Upper lobe of left lung (tissue), 6 donors: ENCODE measurements at regions not wholly inside any gene's neighbourhood (a gene's known extent, or its start where the extent isn't known, plus 50 kb on each side); places are given as distances from the start of the nearest gene placed in this dataset.

ENCODE experiments used
- ATAC-seq, 2 donors: fragments of 200-7000 bp; cut with Tn5 transposase; one replicate each; pipeline ENCODE4 v1.9.1; 2022; ENCODE audit warnings: mild to moderate bottlenecking in 2 of 2, moderate library complexity in 2 of 2; ENCODE audit not compliant: low FRiP score in 2 of 2
- DNase-seq, 2 donors: peaks; one replicate each; pipeline ENCODE4 v3.0.0-alpha.2; 2019 to 2020
- H3K27ac ChIP-seq, 4 donors: fragments of 200-600 bp; sonication (generic); one replicate each; pipeline ENCODE4 v1.5.1; 2016 to 2019
- H3K27me3 ChIP-seq, 4 donors: fragments of 200-600 bp; sonication (generic); one replicate each; pipeline ENCODE4 v1.5.1; 2017 to 2019
- H3K36me3 ChIP-seq, 4 donors: fragments of 200-600 bp; sonication (generic); one replicate each; pipeline ENCODE4 v1.5.1; 2016 to 2019
- H3K4me1 ChIP-seq, 4 donors: fragments of 200-600 bp; sonication (generic); one replicate each; pipeline ENCODE4 v1.5.1; 2018 to 2019
- H3K4me3 ChIP-seq, 4 donors: fragments of 200-600 bp; sonication (generic); one replicate each; pipeline ENCODE4 v1.5.1; 2017 to 2019; ENCODE audit warnings: mild to moderate bottlenecking in 2 of 4, moderate library complexity in 1 of 4
- H3K9me3 ChIP-seq, 4 donors: fragments of 200-600 bp; sonication (generic); one replicate each; pipeline ENCODE4 v1.5.1; 2018 to 2019
- EP300 ChIP-seq, 4 donors: sonication (generic); formaldehyde crosslinking; IDR thresholded peaks; one replicate each; pipeline ENCODE4 v1.5.1; 2017; ENCODE audit warnings: antibody characterized with exemption in 4 of 4, control low read depth in 2 of 4
- POLR2A ChIP-seq, 4 donors: fragments of 450-650 bp; IDR thresholded peaks; one replicate each; pipeline ENCODE4 v1.5.1; 2016 to 2017; ENCODE audit warnings: antibody characterized with exemption in 4 of 4, mild to moderate bottlenecking in 2 of 4
- POLR2AphosphoS5 ChIP-seq, 2 donors: sonication (generic); formaldehyde crosslinking; IDR thresholded peaks; one replicate each; pipeline ENCODE4 v1.5.1; 2017; ENCODE audit warnings: antibody characterized with exemption in 2 of 2
- WGBS, 2 donors: methylation state at CpG; one replicate each; pipeline ENCODE4 v1.1.5; 2017 to 2018; 5-methylcytosine and 5-hydroxymethylcytosine counted together
- TF ChIP-seq, protein P1 (sequence below), 6 experiments: fragments of 450-650 bp in 4 of 6; fragments of 200-600 bp in 2 of 6; sonication (generic) in 2 of 6; IDR thresholded peaks; one replicate each; pipeline ENCODE4 v1.5.1; 2016 to 2019; ENCODE audit warnings: antibody characterized with exemption in 6 of 6
- donor health status: DM: no; HTN: no; CAD: no; lungs with moderate emphysema.
- donor health status: DM: no; HTN: yes; CAD: no; lungs with severe emphysema.

DNA sequence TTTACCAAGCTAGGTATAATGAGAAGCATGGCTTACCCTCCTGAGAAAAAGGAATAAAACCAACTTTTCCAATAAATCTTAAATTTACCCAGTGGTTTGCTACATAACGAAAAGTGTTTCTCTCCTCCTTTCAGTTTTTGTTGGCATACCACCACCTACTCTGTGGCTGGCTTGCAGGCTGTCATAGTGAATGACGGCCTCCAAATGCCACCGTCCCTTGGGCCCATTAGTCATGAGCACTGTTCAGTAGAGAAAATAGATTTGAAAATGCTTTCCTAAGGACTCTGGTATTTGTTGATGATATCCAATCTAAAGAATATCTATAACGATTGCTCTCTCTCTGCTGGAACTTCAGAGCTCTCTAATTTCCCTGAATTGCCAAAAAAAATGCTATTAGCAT, 488.3 kb downstream of the MAGEE1 start:
- H3K27ac ChIP-seq: no peak overlapping the region
- ATAC-seq: no peak
- no peaks in the 10 kb centered on the region for H3K9me3 ChIP-seq
- H3K27me3 ChIP-seq: no peaks in the 10 kb centered on the region
- WGBS, 2 donors: 74 to 88% methylated on average over 4 of the region's 4 CpGs
- no peaks in the 10 kb centered on the region for H3K36me3 ChIP-seq
- TF ChIP-seq, protein P1, sequence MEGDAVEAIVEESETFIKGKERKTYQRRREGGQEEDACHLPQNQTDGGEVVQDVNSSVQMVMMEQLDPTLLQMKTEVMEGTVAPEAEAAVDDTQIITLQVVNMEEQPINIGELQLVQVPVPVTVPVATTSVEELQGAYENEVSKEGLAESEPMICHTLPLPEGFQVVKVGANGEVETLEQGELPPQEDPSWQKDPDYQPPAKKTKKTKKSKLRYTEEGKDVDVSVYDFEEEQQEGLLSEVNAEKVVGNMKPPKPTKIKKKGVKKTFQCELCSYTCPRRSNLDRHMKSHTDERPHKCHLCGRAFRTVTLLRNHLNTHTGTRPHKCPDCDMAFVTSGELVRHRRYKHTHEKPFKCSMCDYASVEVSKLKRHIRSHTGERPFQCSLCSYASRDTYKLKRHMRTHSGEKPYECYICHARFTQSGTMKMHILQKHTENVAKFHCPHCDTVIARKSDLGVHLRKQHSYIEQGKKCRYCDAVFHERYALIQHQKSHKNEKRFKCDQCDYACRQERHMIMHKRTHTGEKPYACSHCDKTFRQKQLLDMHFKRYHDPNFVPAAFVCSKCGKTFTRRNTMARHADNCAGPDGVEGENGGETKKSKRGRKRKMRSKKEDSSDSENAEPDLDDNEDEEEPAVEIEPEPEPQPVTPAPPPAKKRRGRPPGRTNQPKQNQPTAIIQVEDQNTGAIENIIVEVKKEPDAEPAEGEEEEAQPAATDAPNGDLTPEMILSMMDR (IDR thresholded peaks at IDR 0.05): no peak
- no peak for TF ChIP-seq EP300 (IDR thresholded peaks at IDR 0.05)
- no peak for TF ChIP-seq POLR2A (IDR thresholded peaks at IDR 0.05)
- no peak for TF ChIP-seq POLR2AphosphoS5 (IDR thresholded peaks at IDR 0.05)
- H3K4me3 ChIP-seq: no peak overlapping the region
- no peak for DNase-seq
- no peaks in the 10 kb centered on the region for H3K4me1 ChIP-seq

DNA sequence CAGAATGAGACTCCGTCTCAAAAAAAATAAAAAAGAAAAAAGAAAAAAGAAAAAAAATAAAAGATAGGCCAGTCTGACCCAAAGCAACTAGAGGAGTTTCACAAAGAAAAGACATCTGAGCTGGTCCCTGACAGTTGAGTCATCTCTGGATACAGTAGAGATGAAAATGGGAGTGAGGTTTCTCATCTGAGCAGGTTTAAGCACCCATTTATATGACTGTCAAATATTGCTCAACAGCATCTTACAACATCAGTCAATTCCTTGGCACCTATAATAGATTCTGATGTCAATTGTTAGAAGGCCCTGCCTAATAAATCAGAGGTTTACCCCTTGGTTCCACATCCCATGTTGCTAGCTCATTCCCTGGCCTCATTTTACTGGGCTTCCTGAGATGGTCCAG, 490.5 kb downstream of the MAGEE1 start:
- Histone ChIP-seq H3K4me1 (no peaks in the 10 kb centered on the region), H3K36me3 (no peaks in the 10 kb centered on the region), H3K27ac (no peak overlapping the region), H3K4me3 (no peak overlapping the region), H3K9me3 (no peaks in the 10 kb centered on the region), H3K27me3 (no peaks in the 10 kb centered on the region)
- ATAC-seq (peak in 1 of 2 donors; percentile 60), DNase-seq (no peak)
- 100% methylated on average over 1 of the region's 1 CpG for WGBS, 2 donors
- TF ChIP-seq POLR2A (IDR thresholded peaks at IDR 0.05) (no peak), POLR2AphosphoS5 (IDR thresholded peaks at IDR 0.05) (no peak), EP300 (IDR thresholded peaks at IDR 0.05) (no peak)
- TF ChIP-seq, protein P1 (IDR thresholded peaks at IDR 0.05): no peak

DNA sequence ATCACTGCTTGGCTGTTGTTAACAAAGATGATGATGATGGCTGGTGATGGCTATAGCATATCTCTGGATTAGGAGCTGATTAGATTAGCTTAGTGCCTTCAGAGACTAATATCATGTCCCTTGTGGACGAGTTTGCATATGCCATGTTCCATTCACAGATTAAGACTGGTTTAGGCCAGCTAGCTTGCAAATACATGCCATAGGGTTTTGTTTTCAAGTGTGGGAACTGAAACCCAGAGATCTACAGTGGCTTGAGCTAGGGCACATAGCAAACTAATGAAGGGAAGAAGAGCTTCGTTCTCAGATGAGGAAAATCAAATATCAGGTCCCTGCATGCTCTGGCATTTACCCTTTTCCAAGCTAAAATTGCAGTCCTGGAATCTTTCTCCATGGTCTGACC, 492.3 kb downstream of the MAGEE1 start:
- no peak for TF ChIP-seq EP300 (IDR thresholded peaks at IDR 0.05)
- TF ChIP-seq POLR2AphosphoS5 (IDR thresholded peaks at IDR 0.05): no peak
- TF ChIP-seq, protein P1 (IDR thresholded peaks at IDR 0.05): no peak
- no peak for TF ChIP-seq POLR2A (IDR thresholded peaks at IDR 0.05)
- DNase-seq (no peak), ATAC-seq (no peak)
- no peak overlapping the region for H3K27ac ChIP-seq
- no peak overlapping the region for H3K4me3 ChIP-seq
- H3K27me3 ChIP-seq: no peaks in the 10 kb centered on the region
- no peaks in the 10 kb centered on the region for H3K9me3 ChIP-seq
- no peaks in the 10 kb centered on the region for H3K36me3 ChIP-seq
- WGBS, 2 donors: 38 to 78% methylated on average over 1 to 2 of the region's 2 CpGs
- no peaks in the 10 kb centered on the region for H3K4me1 ChIP-seq

DNA sequence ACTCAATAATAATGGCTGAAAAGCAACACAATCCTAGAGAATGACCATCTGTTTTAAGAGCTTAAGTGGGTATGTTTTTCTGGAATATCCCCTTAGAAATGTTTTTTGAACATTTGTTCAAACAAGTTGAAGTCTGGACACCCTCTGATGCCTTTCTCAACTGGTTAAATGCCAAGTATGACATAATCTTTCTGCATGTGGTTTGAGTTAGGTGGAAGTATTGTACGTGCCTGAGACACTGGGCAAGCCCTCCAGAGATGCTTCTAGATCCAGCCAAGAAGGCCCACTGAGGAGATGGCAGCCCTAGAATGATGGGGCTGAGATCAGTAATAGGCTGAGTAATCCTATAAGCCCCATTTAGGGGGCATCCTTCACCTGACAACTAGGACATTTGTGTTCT, 493.1 kb downstream of the MAGEE1 start:
- Histone ChIP-seq H3K4me3 (no peak overlapping the region), H3K27me3 (no peaks in the 10 kb centered on the region), H3K4me1 (no peaks in the 10 kb centered on the region), H3K9me3 (no peaks in the 10 kb centered on the region), H3K36me3 (no peaks in the 10 kb centered on the region), H3K27ac (no peak overlapping the region)
- 36% methylated on average over 1 of the region's 1 CpG; no CpG with 5 or more reads in 1 of the 2 donors for WGBS, 2 donors
- ATAC-seq (no peak), DNase-seq (no peak)
- TF ChIP-seq, protein P1 (IDR thresholded peaks at IDR 0.05): no peak
- TF ChIP-seq POLR2A (IDR thresholded peaks at IDR 0.05) (no peak), EP300 (IDR thresholded peaks at IDR 0.05) (no peak), POLR2AphosphoS5 (IDR thresholded peaks at IDR 0.05) (no peak)

DNA sequence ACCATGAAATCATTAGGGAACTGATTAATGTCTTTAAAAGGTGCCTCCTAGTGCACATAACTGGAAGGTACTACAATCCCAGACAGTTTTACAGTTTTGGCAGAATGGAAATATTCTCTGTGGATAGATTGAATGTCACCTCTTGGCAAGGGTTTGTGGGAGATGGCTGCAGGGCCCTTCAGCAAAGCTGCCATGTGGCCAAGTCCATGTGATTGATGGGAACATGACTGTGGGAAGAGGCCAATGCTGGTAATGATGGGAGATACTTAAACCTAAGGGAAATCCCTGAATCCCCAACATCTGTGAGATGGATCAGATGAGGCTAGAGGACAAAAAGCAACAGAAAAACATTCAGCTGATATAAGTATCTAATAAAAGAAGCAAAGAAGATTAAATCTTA, 493.7 kb downstream of the MAGEE1 start:
- ATAC-seq: no peak
- no peaks in the 10 kb centered on the region for H3K9me3 ChIP-seq
- TF ChIP-seq EP300 (IDR thresholded peaks at IDR 0.05): no peak
- TF ChIP-seq, protein P1 (IDR thresholded peaks at IDR 0.05): no peak
- no peak for TF ChIP-seq POLR2A (IDR thresholded peaks at IDR 0.05)
- no peak for TF ChIP-seq POLR2AphosphoS5 (IDR thresholded peaks at IDR 0.05)
- DNase-seq: no peak
- no peak overlapping the region for H3K4me3 ChIP-seq
- no peaks in the 10 kb centered on the region for H3K27me3 ChIP-seq
- H3K27ac ChIP-seq: no peak overlapping the region
- H3K36me3 ChIP-seq: no peaks in the 10 kb centered on the region
- H3K4me1 ChIP-seq: no peaks in the 10 kb centered on the region
